HG03135 (cell line): ENCODE measurements at regions not wholly inside any gene's neighbourhood (a gene's known extent, or its start where the extent isn't known, plus 50 kb on each side); places are given as distances from the start of the nearest gene placed in this dataset.

ENCODE experiments used
- ATAC-seq: cut with Tn5 transposase; IDR thresholded peaks from one replicate; pipeline ENCODE4 v1.9.1; 2021; ENCODE audit warnings: mild to moderate bottlenecking, moderate library complexity; ENCODE audit not compliant: unreplicated experiment

- no peak for ATAC-seq
Observed at GRCh38 chr5:5969942-5970483, 408.3 kb downstream of the MED10 start.

GRCh38 chr5:5968981-5969380 is 409.4 kb downstream of the MED10 start:
- no peak for ATAC-seq

- ATAC-seq: no peak
Observed at GRCh38 chr5:5967944-5968343, 410.4 kb downstream of the MED10 start.

- ATAC-seq: no peak
Observed at GRCh38 chr5:5967373-5967772, 411.0 kb downstream of the MED10 start.

- no peak for ATAC-seq
Observed at GRCh38 chr5:5965132-5965531, 413.2 kb downstream of the MED10 start.

GRCh38 chr5:5964347-5964746 is 414.0 kb downstream of the MED10 start:
- no peak for ATAC-seq

- ATAC-seq: no peak
Observed at GRCh38 chr5:5957737-5958136, 420.6 kb downstream of the MED10 start.

GRCh38 chr5:5954275-5954598 is 424.1 kb downstream of the MED10 start:
- ATAC-seq: no peak

- ATAC-seq: no peak
Observed at GRCh38 chr5:5953584-5954274, 424.6 kb downstream of the MED10 start.

- no peak for ATAC-seq
Observed at GRCh38 chr5:5951953-5952352, 426.4 kb downstream of the MED10 start.

- ATAC-seq: no peak
Observed at GRCh38 chr5:5950658-5951057, 427.7 kb downstream of the MED10 start.

GRCh38 chr5:5941486-5941885 is 436.9 kb downstream of the MED10 start:
- ATAC-seq: no peak

- no peak for ATAC-seq
Observed at GRCh38 chr5:5939759-5940370, 438.5 kb downstream of the MED10 start.

- no peak for ATAC-seq
Observed at GRCh38 chr5:5933651-5934050, 444.7 kb downstream of the MED10 start.

GRCh38 chr5:5932824-5933223 is 445.5 kb downstream of the MED10 start:
- ATAC-seq: no peak

GRCh38 chr5:5930561-5930960 is 447.8 kb downstream of the MED10 start:
- no peak for ATAC-seq

GRCh38 chr5:5929291-5930020 is 448.9 kb downstream of the MED10 start:
- no peak for ATAC-seq

- no peak for ATAC-seq
Observed at GRCh38 chr5:5925191-5925590, 453.2 kb downstream of the MED10 start.

GRCh38 chr5:5919411-5919810 is 458.9 kb downstream of the MED10 start:
- ATAC-seq: no peak

- no peak for ATAC-seq
Observed at GRCh38 chr5:5906778-5907177, 471.6 kb downstream of the MED10 start.

GRCh38 chr5:5905186-5905585 is 473.2 kb downstream of the MED10 start:
- ATAC-seq: no peak

GRCh38 chr5:5904113-5904512 is 474.2 kb downstream of the MED10 start:
- ATAC-seq: no peak
